C4-2B (cell line): ENCODE measurements at regions not wholly inside any gene's neighbourhood (a gene's known extent, or its start where the extent isn't known, plus 50 kb on each side); places are given as distances from the start of the nearest gene placed in this dataset.
A peak's percentile ranks its signal among the peaks of the same experiment; 100 is the strongest.

Experiments used
- H3K27ac ChIP-seq: fragments of 450-650 bp; 2 replicates; pipeline ENCODE4 v1.5.1; 2017
- CTCF ChIP-seq: fragments of 450-650 bp; conservative IDR thresholded peaks from 2 replicates; pipeline ENCODE4 v1.5.1; 2017; ENCODE audit warnings: mild to moderate bottlenecking
- ZFX ChIP-seq: fragments of 450-650 bp; IDR thresholded peaks from 2 replicates; pipeline ENCODE4 v1.6.1; 2017

GRCh38 chr10:78805176-78805575, 263.6 kb upstream of the ZMIZ1 start:
- no peak for TF ChIP-seq ZFX
- no peak for TF ChIP-seq CTCF
- H3K27ac ChIP-seq = 0 out of 2 replicates have a peak overlapping the region, but pooled peaks have one; percentile 2

GRCh38 chr10:78806681-78807221, 262.0 kb upstream of the ZMIZ1 start:
- TF ChIP-seq ZFX = no peak
- no peak for TF ChIP-seq CTCF
- no peak overlapping the region for H3K27ac ChIP-seq

- TF ChIP-seq ZFX (no peak), CTCF (no peak)
- H3K27ac ChIP-seq = no peak overlapping the region
Measured at GRCh38 chr10:78807504-78808203, 261.1 kb upstream of the ZMIZ1 start.

GRCh38 chr10:78808286-78808685, 260.5 kb upstream of the ZMIZ1 start:
- H3K27ac ChIP-seq = no peak overlapping the region
- TF ChIP-seq ZFX = no peak
- no peak for TF ChIP-seq CTCF

- TF ChIP-seq ZFX = no peak
- TF ChIP-seq CTCF = no peak
- H3K27ac ChIP-seq = no peak overlapping the region
Measured at GRCh38 chr10:78808736-78809367, 259.9 kb upstream of the ZMIZ1 start.

- H3K27ac ChIP-seq = no peak overlapping the region
- TF ChIP-seq ZFX = no peak
- no peak for TF ChIP-seq CTCF
Measured at GRCh38 chr10:78811174-78811573, 257.6 kb upstream of the ZMIZ1 start.

- H3K27ac ChIP-seq = peak overlapping the region; percentile 21; the same call in 1 of the 2 replicates
- TF ChIP-seq ZFX (no peak), CTCF (no peak)
Measured at GRCh38 chr10:78812571-78813318, 256.0 kb upstream of the ZMIZ1 start.
